Hypothalamus (tissue), 51 donors: ENCODE measurements at regions not wholly inside any gene's neighbourhood (a gene's known extent, or its start where the extent isn't known, plus 50 kb on each side); places are given as distances from the start of the nearest gene placed in this dataset.

ENCODE experiments used
- DNase-seq, 51 donors: peaks; one replicate each; lab custom pipeline; 2025; lab: John Stamatoyannopoulos, UW

DNA sequence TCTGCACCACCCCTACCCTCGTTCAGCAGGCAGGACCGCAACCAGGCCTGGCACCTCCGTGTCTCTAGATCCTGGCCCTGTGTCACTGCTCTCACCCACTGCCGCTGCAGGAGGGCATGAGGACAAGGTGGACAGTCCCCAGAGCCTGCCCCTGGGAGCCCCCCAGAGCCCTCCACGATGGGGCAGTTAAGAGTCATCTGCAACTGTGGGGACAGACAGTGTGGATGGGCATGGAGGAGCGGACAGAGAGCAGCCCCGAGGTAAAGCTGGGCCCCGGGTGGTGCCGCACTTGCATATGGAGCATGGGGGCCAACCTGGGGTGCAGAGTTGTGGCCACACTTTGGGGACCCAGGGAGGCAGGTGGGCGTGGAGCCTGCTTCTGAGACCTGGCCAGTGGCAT is 905.1 kb upstream of the USP15 start:
- no peak for DNase-seq

DNA sequence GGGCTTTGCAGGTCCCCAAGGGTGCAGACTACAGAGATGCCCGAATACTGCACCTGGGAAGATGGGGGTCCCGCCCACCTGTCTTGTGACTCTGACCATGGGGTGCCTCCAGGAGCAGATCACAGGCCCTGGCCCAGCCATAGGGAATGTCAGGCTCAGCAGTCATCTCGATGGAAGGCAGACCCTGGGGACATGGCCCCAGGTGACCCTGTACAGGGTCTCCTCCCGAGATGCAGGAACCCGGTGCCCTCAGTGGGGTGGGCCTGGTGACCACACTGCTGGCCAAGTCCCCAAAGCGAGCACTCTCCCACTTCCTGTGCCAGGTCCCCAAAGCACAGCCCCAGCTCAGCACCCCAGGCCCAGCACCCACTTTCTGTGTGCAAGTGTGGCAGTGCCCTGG is 903.7 kb upstream of the USP15 start:
- DNase-seq: no peak

DNA sequence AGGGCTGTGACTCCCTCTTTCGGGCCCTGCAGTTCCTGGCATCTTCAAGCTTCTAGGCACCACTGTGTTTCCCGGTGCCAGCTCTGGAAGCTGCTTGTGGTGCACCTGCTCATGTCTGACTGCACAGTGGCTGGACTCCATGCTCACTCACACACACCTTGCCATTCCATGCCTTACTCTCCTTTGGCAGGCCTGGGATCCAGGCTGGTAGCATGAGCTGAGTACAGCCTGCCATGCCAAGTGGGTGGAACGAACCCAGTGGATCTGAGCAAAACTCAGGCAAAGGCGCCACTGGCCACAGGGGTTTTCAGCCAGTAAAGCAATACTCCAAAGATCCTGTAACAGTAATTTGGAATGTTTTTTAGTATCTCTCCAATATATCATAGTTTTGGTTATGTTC is 902.7 kb upstream of the USP15 start:
- no peak for DNase-seq

DNA sequence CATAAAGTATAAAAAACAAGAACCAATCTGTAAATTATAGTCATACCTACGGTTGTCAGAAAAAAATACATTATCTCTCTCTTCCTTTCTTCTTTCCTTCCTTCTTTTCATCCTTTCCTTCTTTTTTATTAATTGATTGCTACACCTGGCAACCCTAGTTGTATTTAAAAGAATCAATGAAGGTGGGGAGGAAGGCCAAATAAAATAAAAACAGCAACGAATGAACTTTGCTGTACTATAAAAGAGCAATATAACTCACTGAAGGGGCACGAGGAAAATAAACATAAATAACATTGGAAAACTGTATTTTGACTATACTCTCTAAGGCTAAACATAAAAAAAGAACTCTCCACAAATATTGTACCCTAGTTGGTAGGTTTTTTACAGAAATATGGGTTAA is 898.2 kb upstream of the USP15 start:
- no peak for DNase-seq

DNA sequence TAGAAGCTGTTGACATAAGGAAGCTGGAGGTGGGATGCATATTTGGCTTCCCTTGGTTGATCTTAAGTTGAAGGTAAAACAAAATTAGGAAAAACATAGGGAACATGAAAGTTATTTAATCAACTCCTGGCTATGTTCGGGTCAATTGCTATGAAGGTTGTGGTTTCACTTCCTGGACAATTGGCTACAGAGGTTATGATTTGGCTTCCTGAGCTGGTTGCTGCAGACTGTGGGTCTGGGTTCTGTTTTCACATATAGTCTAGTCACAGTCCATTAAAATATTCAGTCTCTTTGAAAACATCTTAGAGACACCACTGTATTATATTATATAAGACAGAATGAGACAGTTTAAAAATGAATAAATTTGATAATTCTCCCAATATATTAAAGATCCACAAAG is 895.2 kb upstream of the USP15 start:
- DNase-seq: no peak

DNA sequence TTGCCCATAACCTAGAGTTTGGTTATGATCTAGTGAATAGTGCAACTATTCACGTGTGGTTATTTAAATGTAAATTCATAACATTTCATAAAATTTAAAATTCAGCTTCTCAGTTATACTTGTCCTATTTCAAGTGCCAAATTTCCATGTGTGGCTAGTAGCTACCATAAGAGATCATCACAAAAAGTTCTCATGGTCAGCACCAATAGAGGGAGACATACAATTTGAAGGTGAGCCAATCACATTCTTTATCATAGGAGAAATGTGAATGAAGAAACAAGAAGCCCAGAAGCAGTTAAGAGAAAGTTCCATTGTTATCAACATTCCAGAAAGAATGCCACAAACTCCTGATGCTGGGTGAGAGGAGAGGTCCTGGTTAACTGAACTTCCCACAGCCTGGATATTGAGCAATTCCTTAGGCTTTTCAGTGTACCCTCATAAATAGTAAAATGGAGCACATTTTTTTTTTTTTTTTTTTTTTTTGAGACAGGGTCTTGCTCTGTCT is 892.9 kb upstream of the USP15 start:
- DNase-seq: no peak

DNA sequence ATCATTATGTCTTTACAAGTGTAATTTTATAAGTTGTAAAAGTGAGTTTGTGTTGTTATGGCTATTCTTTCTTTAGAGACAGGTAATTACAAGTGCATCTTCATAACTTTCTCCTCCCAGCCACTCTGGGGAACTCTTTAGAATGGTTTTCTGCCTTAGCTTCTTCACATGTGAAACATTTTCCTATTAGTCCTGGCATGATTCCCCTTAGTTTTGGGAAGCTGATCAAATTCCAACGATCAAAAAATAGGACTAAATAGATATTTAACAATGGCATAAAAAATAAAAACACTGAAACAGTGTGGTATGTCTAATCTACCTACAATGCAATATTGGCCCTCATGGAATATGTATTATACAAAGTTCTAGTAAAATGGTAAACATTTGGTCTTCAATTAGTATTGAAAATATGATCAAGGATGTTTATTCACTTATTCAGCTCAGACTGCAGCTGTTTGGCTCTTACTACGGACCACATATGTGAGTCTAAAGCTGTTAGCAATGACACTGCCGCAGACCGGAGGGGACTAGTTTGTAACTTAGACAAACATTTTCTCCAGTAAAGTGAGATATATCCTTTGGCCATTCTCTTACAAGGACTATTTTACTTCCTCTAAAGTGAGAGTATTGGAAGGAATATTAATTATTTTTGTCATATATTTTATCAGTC is 890.8 kb upstream of the USP15 start:
- DNase-seq: no peak

DNA sequence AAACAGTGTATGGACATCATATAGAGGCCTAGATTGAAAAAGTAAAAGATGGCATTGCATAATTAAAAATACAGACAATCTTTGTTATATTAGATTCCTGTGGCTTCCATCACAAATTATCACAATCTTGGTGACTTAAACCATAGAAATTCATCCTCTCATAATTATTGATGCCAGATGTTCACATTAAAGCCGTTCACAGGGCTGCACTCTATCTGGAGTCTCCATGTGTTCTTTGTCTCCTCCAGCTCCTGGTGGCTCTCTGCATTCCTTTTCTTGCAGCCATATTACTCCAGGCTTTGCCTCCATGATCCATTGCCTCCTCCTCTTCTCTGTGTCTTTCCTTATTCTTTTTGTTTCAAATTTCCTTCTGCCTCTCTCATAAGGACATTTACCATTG is 875.7 kb upstream of the USP15 start:
- DNase-seq: no peak

DNA sequence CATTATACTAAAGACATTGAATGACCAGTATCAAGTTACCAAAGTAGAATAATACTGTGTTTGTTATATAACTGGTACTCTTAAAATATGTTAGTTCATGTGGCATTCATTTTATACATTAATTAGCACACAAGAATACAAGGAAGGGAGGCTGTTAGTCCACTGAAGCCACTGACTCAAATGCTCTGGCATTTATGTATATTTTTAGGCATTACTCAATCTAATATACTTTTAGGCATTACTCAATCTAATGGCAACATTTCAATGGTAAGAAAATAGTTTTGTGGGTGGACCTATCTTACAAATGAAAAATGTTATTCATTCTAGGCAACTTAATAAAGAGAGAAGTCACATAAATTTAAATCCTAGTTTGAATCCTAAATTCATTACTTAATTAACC is 874.4 kb upstream of the USP15 start:
- no peak for DNase-seq

DNA sequence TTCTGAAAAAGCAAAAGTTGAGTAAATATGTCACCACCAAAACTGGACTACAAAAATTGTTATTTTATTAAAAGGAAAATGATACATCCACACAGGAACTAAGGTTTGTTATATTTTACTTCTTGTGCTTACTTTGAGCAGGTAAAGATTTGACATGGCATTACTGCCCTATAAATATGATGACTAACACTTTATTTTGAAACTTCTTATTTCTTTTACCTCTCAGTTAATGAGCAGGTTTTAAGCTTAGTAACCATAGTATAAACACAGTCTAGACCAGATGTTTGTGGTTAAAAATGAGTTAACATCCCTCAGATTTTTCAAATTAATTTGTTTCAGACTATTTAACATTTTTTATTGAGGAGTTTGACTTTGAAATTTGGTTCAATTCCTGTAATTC is 862.5 kb upstream of the USP15 start:
- DNase-seq: no peak

DNA sequence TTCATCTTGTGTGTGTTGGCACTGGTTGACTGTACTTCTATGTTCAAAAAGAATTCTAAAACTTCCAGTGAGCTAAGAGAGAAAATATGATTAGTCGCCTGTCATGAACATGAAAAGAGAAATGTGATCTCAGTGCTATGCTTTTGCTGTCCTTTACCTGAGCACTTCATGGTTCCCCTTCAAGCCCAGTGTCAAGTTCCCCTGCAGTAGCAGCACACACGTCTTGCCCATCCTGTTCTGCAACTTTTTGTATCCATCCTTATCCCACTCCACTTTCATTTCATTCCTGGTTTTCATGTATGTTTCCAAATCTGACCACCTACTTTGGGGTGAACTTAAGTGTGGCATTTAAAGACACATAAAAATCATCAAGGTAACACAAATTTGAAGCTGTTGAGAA is 848.0 kb upstream of the USP15 start:
- DNase-seq: no peak

DNA sequence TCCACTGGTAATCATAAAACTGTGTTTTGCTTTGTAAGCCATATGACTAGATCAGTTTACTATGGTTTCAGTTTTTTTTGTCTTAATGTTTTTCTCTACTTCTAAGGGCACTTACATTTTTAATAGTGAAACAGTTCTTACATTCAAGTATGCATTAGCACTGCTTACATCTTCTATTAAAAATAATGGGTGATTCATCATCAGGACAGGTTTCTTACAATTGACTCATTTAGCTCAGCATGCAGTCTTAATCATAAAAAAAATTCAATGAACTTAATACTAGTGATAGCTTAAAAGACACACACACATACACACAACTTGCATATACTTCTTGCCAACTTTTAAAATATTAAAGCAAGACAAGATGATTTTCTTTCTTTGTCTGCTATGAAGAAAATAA is 845.7 kb upstream of the USP15 start:
- no peak for DNase-seq

DNA sequence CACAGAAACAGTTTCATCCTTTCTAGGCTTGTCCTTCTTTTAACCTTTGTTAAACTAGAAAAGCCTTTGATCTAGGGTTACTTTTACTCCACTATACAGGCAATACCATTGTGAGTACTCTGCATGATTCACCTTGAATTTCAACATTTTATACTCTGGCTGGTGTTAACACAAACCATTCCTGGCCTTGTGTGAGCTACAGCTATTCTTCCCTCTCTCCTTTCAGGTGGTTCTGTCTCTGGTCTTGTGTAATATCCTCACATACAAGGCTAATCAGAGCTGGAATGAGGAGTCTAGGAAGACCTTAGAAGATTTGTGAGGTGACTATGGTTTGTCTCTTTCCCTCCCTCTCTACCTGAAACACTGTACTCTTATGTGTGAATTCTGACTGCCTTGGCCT is 837.4 kb upstream of the USP15 start:
- DNase-seq: no peak

DNA sequence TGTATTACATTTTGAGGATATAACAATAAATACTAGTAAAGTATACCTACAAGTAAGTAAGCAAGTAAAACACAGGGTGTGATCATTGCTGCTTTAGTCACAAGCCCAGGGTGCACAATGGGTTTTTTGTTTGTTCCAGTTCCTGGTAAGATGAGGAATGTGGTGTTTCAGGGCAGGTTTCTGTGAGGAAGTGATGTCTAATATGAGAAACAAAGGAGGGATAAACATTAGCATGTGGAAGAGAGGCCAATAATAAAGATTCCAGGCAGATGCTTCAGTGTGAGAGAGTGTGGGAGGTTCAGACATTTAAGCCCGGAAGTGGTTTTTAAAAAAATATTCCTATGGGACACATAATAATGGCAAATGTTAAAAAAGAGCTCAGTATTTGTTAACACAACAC is 808.1 kb upstream of the USP15 start:
- no peak for DNase-seq

DNA sequence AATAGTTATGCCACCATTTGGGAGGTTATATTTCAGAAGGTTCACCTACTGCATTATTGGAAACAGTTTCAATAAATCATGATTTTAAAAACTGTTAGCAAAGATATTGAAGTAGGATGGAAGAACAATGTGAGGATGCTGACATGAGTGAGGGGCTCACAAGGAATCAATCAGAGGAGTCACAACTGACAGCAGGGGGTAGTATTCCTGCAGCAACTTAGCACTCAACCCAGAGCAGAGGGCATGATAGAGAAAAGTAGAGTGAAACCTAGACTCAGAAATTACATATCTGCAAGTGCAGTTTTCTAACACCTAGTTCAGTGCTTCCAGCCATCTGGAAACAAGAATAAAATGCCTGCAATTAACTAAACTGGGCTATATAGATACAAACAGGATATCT is 772.5 kb upstream of the USP15 start:
- DNase-seq: no peak

DNA sequence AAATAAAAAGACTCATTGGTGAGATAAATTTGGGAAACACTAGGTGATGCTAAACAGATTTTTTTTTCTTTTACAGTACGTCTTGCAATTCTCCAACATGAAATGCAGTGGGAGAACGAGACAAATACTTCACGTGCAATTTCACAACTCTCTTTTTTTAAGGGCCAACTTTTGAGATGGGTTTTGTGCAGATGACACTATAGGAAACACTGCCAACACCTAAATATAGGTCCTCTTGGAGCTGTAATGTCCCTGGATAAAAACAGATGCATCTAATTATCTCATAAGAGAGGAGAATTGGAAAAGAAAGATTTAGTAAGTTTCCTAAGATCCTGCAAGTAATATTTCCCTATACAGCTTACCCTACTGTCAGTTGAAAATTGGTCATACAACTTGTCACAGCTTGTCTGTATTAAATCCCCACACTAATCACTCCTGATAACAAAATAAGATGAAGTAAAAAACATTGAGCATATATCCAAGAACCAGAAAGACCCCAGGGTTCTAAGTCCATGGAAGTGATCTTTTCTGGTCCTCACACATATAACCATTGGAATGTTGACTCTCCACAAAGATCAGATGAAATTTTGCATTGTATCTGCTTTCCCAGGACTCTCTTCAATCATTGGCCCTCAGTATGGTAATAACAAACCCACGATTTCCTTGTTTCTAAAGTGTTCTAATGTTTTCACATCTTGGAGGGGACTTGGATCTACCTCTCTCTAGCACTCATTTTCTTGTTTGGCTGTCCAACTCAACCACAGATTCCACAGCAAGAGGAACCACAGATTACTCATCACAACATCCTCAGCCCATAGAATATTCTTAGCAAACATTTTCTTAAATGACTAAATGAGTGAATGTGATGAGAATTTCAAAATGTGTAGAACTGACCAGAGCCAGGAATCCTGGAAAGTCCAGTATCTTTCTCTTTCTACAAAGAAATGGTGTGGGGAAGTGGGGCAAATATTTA is 769.4 kb upstream of the USP15 start:
- no peak for DNase-seq

DNA sequence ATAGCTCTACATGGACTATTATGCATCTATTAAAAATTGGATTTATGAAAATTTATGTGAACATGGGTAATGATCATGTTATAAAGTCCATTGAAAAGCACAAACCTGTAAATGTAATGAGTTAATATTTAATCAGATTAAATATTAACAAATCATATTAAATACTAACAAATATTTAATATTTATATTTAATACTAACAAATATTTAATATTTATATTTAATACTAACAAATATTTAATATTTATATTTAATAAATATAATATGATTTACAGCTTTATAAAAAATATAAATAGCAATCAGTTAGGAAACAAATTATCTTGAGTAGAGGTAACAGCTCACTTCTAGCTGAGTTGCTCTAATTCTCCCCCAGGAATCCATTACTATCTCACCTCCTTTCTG is 758.0 kb upstream of the USP15 start:
- no peak for DNase-seq

DNA sequence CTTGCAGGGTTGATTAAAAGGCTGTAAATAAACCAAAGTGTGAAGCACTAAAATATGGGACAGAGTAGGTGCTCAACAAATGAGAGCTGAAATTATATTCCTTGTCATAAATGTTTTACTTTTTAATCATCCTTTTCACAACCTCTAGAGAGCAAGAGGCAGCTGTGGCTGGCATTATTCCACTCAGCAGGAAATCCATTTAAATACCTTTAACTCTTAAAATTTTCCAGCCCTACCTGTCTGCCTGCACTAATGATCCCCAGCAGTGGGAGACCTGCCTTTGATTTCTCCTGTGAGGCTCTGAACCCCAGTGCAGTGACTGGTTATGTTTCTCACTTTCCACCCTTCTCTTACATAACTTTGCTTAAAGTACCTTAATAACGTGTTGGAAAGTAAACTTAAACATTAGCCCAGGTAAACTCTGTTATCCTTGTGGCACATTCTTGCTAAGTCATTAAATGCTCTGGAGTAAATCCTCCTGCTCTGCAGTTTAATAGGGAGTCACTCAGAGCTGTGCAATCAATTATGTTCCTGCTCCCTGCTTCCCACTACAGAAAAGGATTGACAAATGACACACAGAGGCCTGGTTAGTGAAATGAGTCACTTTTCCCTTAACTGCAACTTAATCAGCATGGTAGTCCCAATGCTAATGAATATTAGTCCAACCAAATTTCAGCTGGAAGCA is 755.7 kb upstream of the USP15 start:
- DNase-seq: no peak

DNA sequence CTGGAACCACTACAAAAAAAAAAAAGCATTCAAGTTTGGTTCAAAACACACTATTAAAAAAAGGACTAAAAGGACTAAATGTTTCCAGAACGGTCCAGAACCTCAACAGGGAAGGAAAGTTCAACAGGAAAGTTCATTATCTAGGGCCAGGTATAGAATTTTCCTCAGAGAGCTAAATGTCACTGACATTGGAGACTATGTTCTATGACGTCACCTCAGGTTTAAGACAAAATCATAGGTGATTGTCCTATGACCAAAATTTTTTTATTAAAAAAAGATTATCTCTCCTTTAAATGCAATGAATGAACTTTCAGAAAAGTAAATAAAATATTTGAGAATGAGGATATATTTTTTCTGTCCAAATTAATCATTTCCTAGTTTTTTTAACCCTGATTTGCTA is 746.7 kb upstream of the USP15 start:
- no peak for DNase-seq

DNA sequence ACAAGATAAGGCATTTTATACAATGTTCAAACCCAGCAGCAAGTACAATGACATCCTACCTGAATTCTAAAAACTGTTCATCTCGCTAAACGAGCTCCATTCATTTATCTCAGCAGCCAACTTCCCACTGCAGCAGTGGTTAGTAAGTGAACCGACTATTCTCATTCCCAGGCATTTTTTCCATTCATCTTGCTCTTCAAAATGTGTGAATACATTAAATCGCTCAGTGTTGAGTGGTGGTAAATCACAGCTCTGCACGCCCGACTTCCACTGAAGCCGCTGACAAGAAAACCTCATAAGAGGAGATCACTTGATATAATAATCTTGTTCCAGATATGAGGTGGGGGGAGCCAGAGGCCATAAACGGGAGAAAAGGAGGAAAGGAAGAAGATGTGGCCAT is 746.2 kb upstream of the USP15 start:
- no peak for DNase-seq

DNA sequence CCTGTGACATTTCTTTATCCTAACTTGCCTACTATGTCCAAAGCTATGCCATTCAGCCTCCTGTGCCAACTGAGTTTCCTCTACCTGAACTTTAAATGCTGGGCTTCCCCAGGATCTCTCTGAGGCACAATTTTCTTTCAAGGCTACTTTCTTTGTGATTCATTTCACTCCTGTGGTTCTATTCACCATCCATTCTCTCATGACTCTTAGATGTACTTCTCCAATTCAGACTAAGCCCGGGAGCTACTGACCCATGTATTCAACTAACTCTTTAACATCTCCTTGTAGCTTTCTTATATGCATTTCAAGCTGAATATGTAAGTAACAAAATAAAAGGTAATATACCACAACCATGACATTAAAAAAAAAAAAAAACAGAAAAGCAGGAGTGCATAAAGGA is 738.9 kb upstream of the USP15 start:
- DNase-seq: no peak
